HepG2 (cell line): ENCODE measurements at regions not wholly inside any gene's neighbourhood (a gene's known extent, or its start where the extent isn't known, plus 50 kb on each side); places are given as distances from the start of the nearest gene placed in this dataset.

Source experiments
- ATAC-seq: fragments of 200-7000 bp; cut with Tn5 transposase; 3 replicates; pipeline ENCODE4 v1.9.1; 2020; ENCODE audit warnings: mild to moderate bottlenecking, moderate library complexity
- BruUV-seq: library from RNA; stranded (reverse); fragments of 400-500 nt; replicated peaks from 2 replicates; lab custom pipeline; 2021; lab: Mats Ljungman, UMichigan
- CTCF ChIA-PET: fragments of 300-600 bp; formaldehyde crosslinking; extraction: SDS; loops from one replicate; lab custom pipeline; 2021; ENCODE audit warnings: low total read pairs, inconsistent platforms, low intra/inter-chr PET ratio; lab: Yijun Ruan, JAX
- POLR2A ChIA-PET: fragments of 350-600 bp; sonication (Branson Sonifier 250); formaldehyde crosslinking; loops from one replicate; lab custom pipeline; 2020; ENCODE audit warnings: antibody characterized with exemption, inconsistent platforms; lab: Yijun Ruan, JAX
- DNase-seq: peaks from one replicate; pipeline ENCODE4 v3.0.0-alpha.2; 2015; ENCODE audit warnings: low spot score
- FAIRE-seq: peaks from 3 replicates; lab custom pipeline; 2011; peaks lifted over from hg19 to GRCh38; lab: Jason Lieb, UNC
- H2AFZ ChIP-seq: one replicate; pipeline ENCODE4 v1.6.1; 2011; ENCODE audit warnings: low read length, inconsistent platforms
- H3K27ac ChIP-seq: fragments of 300-600 bp; 3 replicates; pipeline ENCODE4 v1.8.0; 2011; ENCODE audit warnings: mixed run types, mild to moderate bottlenecking, mixed read lengths, low read length, inconsistent platforms; ENCODE audit not compliant: insufficient read depth; ENCODE audit errors: extremely low read length
- H3K27me3 ChIP-seq, 2 experiments: fragments of 200-600 bp in 1 of 2; 2 replicates in 1 of 2; 3 replicates in 1 of 2; pipeline versions ENCODE4 v1.6.0 to v1.8.0; 2011; ENCODE audit warnings: low read length in 2 of 2, mild to moderate bottlenecking in 2 of 2, moderate library complexity in 2 of 2, inconsistent platforms in 1 of 2; ENCODE audit not compliant: insufficient read depth in 2 of 2, control insufficient read depth in 1 of 2
- H3K36me3 ChIP-seq, 2 experiments: fragments of 200-600 bp in 1 of 2; replicated peaks in 1 of 2; 2 replicates in 1 of 2; 3 replicates in 1 of 2; pipeline versions ENCODE4 v1.5.1 to v1.8.0; 2011; ENCODE audit warnings: low read length in 2 of 2, inconsistent platforms in 1 of 2; ENCODE audit not compliant: insufficient read depth in 2 of 2, control insufficient read depth in 1 of 2
- H3K4me1 ChIP-seq: 2 replicates; pipeline ENCODE4 v1.5.1; 2012; ENCODE audit warnings: low read length, inconsistent platforms; ENCODE audit not compliant: insufficient read depth
- H3K4me2 ChIP-seq: 2 replicates; pipeline ENCODE4 v1.6.0; 2011; ENCODE audit warnings: low read depth, low read length, inconsistent platforms
- H3K4me3 ChIP-seq, 3 experiments: fragments of 200-600 bp in 1 of 3; sonication (generic), shearing (Covaris generic) in 1 of 3; replicated peaks in 1 of 3; 2 replicates each; pipeline ENCODE4 v1.5.1; 2011 to 2016; ENCODE audit warnings: low read length in 3 of 3, inconsistent platforms in 2 of 3, low read depth in 2 of 3, mild to moderate bottlenecking in 2 of 3, control low read depth in 1 of 3, mixed read lengths in 1 of 3; ENCODE audit not compliant: insufficient read depth in 1 of 3
- H3K79me2 ChIP-seq: one replicate; pipeline ENCODE4 v1.6.1; 2011; ENCODE audit warnings: low read length, inconsistent platforms; ENCODE audit not compliant: insufficient read depth
- H3K9ac ChIP-seq: 2 replicates; pipeline ENCODE4 v1.6.0; 2011; ENCODE audit warnings: mild to moderate bottlenecking, low read depth, low read length, inconsistent platforms; ENCODE audit not compliant: insufficient read depth
- H3K9me3 ChIP-seq: 2 replicates; pipeline ENCODE4 v1.5.1; 2012; ENCODE audit warnings: mild to moderate bottlenecking, low read length
- H4K20me1 ChIP-seq: 2 replicates; pipeline ENCODE4 v1.6.0; 2011; ENCODE audit warnings: inconsistent platforms, mild to moderate bottlenecking, low read length, moderate library complexity; ENCODE audit not compliant: insufficient read depth
- HIC2 ChIP-seq: sonication (generic); formaldehyde crosslinking; IDR thresholded peaks from 2 replicates; pipeline ENCODE4 v1.9.0; 2022; ENCODE audit warnings: low read depth, missing genetic modification reagents
- HNRNPUL1 ChIP-seq: fragments of 200-400 bp; formaldehyde crosslinking; IDR thresholded peaks from 2 replicates; pipeline ENCODE4 v1.6.1; 2017; ENCODE audit warnings: low read depth, mild to moderate bottlenecking, low read length, moderate library complexity
- MBNL3 ChIP-seq: fragments of 250-450 bp; sonication (Bioruptor Pico); conservative IDR thresholded peaks from 2 replicates; pipeline ENCODE4 v1.8.0; 2022; ENCODE audit warnings: mild to moderate bottlenecking, inconsistent platforms
- TIGD3 ChIP-seq: sonication (generic); formaldehyde crosslinking; IDR thresholded peaks from 2 replicates; pipeline ENCODE4 v1.5.1; 2020; ENCODE audit warnings: mild to moderate bottlenecking, missing genetic modification reagents, borderline replicate concordance
- ZNF484 ChIP-seq: sonication (generic); formaldehyde crosslinking; IDR thresholded peaks from 2 replicates; pipeline ENCODE4 v1.5.1; 2020; ENCODE audit warnings: mild to moderate bottlenecking, low read depth, missing genetic modification reagents, borderline replicate concordance
- ZNF839 ChIP-seq: sonication (generic); formaldehyde crosslinking; IDR thresholded peaks from 2 replicates; pipeline ENCODE4 v1.4.0; 2020; ENCODE audit warnings: missing genetic modification reagents, mild to moderate bottlenecking, borderline replicate concordance
- WGBS: methylation state at CpG from one replicate; pipeline ENCODE4 v1.1.6; 2017; ENCODE audit warnings: low lambda C conversion rate; 5-methylcytosine and 5-hydroxymethylcytosine counted together
- in situ Hi-C: cut with HindIII; loops from 2 replicates; pipeline ENCODE4 v1.10.0; 2017; ENCODE audit warnings: low pct_unique_long_range_greater_than_20kb; ENCODE audit not compliant: extremely low pct_ligation_motif_present
- intact Hi-C: fragments of 100-400 bp; cut with micrococcal nuclease; formaldehyde crosslinking; loops from one replicate; pipeline ENCODE4 v1.10.0; 2022; ENCODE audit not compliant: unreplicated experiment
- TF ChIP-seq, protein P1 (sequence below): sonication (generic); formaldehyde crosslinking; IDR thresholded peaks from 2 replicates; pipeline ENCODE4 v1.9.0; 2022; ENCODE audit warnings: missing genetic modification reagents, mild to moderate bottlenecking, borderline replicate concordance

DNA sequence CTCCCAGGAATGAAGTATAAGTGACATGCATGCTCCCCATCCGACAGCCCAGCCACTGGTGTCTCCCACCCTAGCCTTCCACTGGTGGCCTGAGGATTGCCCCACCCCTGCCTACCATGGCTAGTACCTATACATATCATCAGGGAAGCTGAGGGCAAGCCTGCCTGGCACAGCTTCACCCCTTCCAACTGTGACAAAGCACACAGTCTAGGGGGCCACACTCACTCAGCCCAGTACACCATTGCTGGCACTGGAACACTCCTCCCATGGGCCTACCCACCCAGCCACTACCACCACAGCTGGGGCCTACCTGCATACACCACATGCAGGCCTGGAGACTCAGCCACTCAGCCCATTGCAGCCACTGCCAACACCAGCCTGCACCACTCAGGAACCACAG lies 393.1 kb upstream of the STEAP1 start:
- ChIA-PET CTCF (no interaction called here), POLR2A (no interaction called here)
- Histone ChIP-seq H3K4me3 (no peak overlapping the region), H3K9me3 (no peaks in the 10 kb centered on the region), H3K36me3 (no peaks in the 10 kb centered on the region), H3K79me2 (no peaks in the 10 kb centered on the region), H4K20me1 (no peaks in the 10 kb centered on the region), H2AFZ (no peak overlapping the region), H3K9ac (no peak overlapping the region), H3K4me2 (no peak overlapping the region), H3K27me3 (no peaks in the 10 kb centered on the region), H3K27ac (no peak overlapping the region), H3K4me1 (no peaks in the 10 kb centered on the region)
- DNase-seq (no peak), FAIRE-seq (no peak), ATAC-seq (no peak)
- intact Hi-C loops = no loop called here
- BruUV-seq = no TSS peak
- WGBS = no CpG with 5 or more reads among the region's 1 CpG
- TF ChIP-seq, protein P1, sequence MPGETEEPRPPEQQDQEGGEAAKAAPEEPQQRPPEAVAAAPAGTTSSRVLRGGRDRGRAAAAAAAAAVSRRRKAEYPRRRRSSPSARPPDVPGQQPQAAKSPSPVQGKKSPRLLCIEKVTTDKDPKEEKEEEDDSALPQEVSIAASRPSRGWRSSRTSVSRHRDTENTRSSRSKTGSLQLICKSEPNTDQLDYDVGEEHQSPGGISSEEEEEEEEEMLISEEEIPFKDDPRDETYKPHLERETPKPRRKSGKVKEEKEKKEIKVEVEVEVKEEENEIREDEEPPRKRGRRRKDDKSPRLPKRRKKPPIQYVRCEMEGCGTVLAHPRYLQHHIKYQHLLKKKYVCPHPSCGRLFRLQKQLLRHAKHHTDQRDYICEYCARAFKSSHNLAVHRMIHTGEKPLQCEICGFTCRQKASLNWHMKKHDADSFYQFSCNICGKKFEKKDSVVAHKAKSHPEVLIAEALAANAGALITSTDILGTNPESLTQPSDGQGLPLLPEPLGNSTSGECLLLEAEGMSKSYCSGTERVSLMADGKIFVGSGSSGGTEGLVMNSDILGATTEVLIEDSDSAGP = no peak
- no peak for TF ChIP-seq HIC2 (CRISPR knock-in tag)
- no peak for TF ChIP-seq ZNF484 (CRISPR knock-in tag)
- no peak for TF ChIP-seq MBNL3 (CRISPR knock-in tag)
- in situ Hi-C loops = no loop called here

- intact Hi-C loops = no loop called here
- H3K9ac ChIP-seq = no peak overlapping the region
- POLR2A ChIA-PET = no interaction called here
- no peaks in the 10 kb centered on the region for H3K79me2 ChIP-seq
- BruUV-seq = no TSS peak
- in situ Hi-C loops = no loop called here
- H3K4me1 ChIP-seq = no peaks in the 10 kb centered on the region
- no peak overlapping the region for H2AFZ ChIP-seq
- H3K27ac ChIP-seq = no peak overlapping the region
- WGBS = 2% methylated on average over 4 of the region's 4 CpGs
- CTCF ChIA-PET = no interaction called here
- DNase-seq = no peak
- no peaks in the 10 kb centered on the region for H4K20me1 ChIP-seq
- H3K36me3 ChIP-seq = no peaks in the 10 kb centered on the region
- no peak for FAIRE-seq
- H3K9me3 ChIP-seq = no peaks in the 10 kb centered on the region
- no peak for TF ChIP-seq ZNF839 (CRISPR knock-in tag)
- no peak for TF ChIP-seq HNRNPUL1
- TF ChIP-seq TIGD3 (CRISPR knock-in tag) = no peak
- H3K27me3 ChIP-seq = no peaks in the 10 kb centered on the region
- no peak overlapping the region for H3K4me3 ChIP-seq
- no peak overlapping the region for H3K4me2 ChIP-seq
- ATAC-seq = no peak
These were observed 384.1 kb upstream of the STEAP1 start for GRCh38 chr7:89770161-89770560.
